ENCODE measurements at regions not wholly inside any gene's neighbourhood (a gene's known extent, or its start where the extent isn't known, plus 50 kb on each side); places are given as distances from the start of the nearest gene placed in this dataset.

DNA sequence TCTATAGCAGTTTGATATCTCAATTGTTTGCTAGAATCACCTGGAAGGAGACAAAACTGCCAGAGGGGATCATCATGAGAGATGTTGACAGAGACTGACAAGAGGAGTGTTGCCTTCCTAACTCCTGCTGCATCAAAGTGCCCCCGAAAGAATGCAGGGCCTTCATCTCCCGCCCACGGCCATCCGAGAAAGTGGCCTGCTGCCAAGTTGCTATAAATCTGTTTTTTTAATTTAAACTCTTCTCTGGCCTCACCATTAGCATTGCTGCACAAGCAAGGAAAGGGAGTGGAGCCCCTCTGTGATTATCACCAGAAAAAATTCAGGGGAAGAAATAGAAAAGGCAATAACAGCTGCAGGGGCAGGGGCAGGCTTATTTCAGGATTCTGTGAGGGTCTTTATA is 238.1 kb upstream of the EPHA4 start:
- CTCF ChIA-PET = no interaction called here
- DNase-seq (no peak), ATAC-seq (ENCODE audit: low read depth) (no peak)
- H3K9me1 ChIP-seq (ENCODE audit: insufficient read depth, low read length) = no peaks in the 10 kb centered on the region
- H3K4me3 ChIP-seq (ENCODE audit: insufficient read depth, low read depth, low read length) = no peak overlapping the region
- TF ChIP-seq MXI1 (IDR thresholded peaks at IDR 0.05; ENCODE audit: borderline replicate concordance, low read depth, low read length) = no peak
- TF ChIP-seq, protein P1, sequence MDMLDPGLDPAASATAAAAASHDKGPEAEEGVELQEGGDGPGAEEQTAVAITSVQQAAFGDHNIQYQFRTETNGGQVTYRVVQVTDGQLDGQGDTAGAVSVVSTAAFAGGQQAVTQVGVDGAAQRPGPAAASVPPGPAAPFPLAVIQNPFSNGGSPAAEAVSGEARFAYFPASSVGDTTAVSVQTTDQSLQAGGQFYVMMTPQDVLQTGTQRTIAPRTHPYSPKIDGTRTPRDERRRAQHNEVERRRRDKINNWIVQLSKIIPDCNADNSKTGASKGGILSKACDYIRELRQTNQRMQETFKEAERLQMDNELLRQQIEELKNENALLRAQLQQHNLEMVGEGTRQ (IDR thresholded peaks at IDR 0.05; ENCODE audit: low read depth, low read length) = no peak
- TF ChIP-seq, protein P2, sequence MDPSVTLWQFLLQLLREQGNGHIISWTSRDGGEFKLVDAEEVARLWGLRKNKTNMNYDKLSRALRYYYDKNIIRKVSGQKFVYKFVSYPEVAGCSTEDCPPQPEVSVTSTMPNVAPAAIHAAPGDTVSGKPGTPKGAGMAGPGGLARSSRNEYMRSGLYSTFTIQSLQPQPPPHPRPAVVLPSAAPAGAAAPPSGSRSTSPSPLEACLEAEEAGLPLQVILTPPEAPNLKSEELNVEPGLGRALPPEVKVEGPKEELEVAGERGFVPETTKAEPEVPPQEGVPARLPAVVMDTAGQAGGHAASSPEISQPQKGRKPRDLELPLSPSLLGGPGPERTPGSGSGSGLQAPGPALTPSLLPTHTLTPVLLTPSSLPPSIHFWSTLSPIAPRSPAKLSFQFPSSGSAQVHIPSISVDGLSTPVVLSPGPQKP (IDR thresholded peaks at IDR 0.05; ENCODE audit: borderline replicate concordance, low read depth, low read length) = no peak
- no peak for TF ChIP-seq SMC3 (IDR thresholded peaks at IDR 0.05; ENCODE audit: low read depth, low read length)
- TF ChIP-seq, protein P3, sequence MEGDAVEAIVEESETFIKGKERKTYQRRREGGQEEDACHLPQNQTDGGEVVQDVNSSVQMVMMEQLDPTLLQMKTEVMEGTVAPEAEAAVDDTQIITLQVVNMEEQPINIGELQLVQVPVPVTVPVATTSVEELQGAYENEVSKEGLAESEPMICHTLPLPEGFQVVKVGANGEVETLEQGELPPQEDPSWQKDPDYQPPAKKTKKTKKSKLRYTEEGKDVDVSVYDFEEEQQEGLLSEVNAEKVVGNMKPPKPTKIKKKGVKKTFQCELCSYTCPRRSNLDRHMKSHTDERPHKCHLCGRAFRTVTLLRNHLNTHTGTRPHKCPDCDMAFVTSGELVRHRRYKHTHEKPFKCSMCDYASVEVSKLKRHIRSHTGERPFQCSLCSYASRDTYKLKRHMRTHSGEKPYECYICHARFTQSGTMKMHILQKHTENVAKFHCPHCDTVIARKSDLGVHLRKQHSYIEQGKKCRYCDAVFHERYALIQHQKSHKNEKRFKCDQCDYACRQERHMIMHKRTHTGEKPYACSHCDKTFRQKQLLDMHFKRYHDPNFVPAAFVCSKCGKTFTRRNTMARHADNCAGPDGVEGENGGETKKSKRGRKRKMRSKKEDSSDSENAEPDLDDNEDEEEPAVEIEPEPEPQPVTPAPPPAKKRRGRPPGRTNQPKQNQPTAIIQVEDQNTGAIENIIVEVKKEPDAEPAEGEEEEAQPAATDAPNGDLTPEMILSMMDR (conservative IDR thresholded peaks at IDR 0.05; ENCODE audit: low read depth, low read length) = no peak
- TF ChIP-seq RAD21 (IDR thresholded peaks at IDR 0.05; ENCODE audit: low read length) = no peak
- no peak for TF ChIP-seq POLR2A (IDR thresholded peaks at IDR 0.05; ENCODE audit: low read depth, low read length)
- TF ChIP-seq MAFK (IDR thresholded peaks at IDR 0.05; ENCODE audit: low read depth, low read length) = no peak
- TF ChIP-seq CHD1 (IDR thresholded peaks at IDR 0.05; ENCODE audit: low read depth, low read length) = no peak
- TF ChIP-seq RCOR1 (IDR thresholded peaks at IDR 0.05; ENCODE audit: insufficient replicate concordance, low read length) = no peak
- no peak for TF ChIP-seq MAZ (IDR thresholded peaks at IDR 0.05; ENCODE audit: borderline replicate concordance, low read depth, low read length)
- no peak for TF ChIP-seq CEBPB (IDR thresholded peaks at IDR 0.05; ENCODE audit: low read depth, low read length)
- no peak for TF ChIP-seq NFE2L2 (IDR thresholded peaks at IDR 0.05; ENCODE audit: low read depth, low read length)
- no peak for TF ChIP-seq FOS (IDR thresholded peaks at IDR 0.05; ENCODE audit: low read depth, low read length)
- TF ChIP-seq BHLHE40 (IDR thresholded peaks at IDR 0.05; ENCODE audit: low read depth, low read length) = no peak
- no peak for TF ChIP-seq RFX5 (IDR thresholded peaks at IDR 0.05; ENCODE audit: low read depth, low read length)
- in situ Hi-C loops (cut with MboI; ENCODE audit: low sequenced_read_pairs) (no loop called here), dilution Hi-C loops (cut with HindIII; ENCODE audit: low sequenced_read_pairs, unreplicated experiment) (no loop called here), intact Hi-C loops (cut with micrococcal nuclease) (no loop called here)
- no peaks in the 10 kb centered on the region for H4K20me1 ChIP-seq (ENCODE audit: insufficient read depth, low read length)
- no peak overlapping the region for H2BK15ac ChIP-seq (ENCODE audit: low read depth, low read length)
- POLR2A ChIA-PET (ENCODE audit: unreplicated experiment) = no interaction called here
- H3K79me1 ChIP-seq (ENCODE audit: low read depth in 1 of 2, low read length in 2 of 2) = no peaks in the 10 kb centered on the region
- no peak overlapping the region for H4K91ac ChIP-seq (ENCODE audit: insufficient read depth, low read depth, low read length)
- H3K9ac ChIP-seq (ENCODE audit: low read depth, low read length) = no peak overlapping the region
- no TSS peak for BruUV-seq (replicated peaks)
- H2AFZ ChIP-seq (replicated peaks; ENCODE audit: low read length, poor library complexity) = no peak overlapping the region
- no peaks in the 10 kb centered on the region for H3K27me3 ChIP-seq (ENCODE audit: control insufficient read depth, insufficient read depth, low read length)
- WGBS, 2 experiments (ENCODE audit: extremely low coverage in 2 of 2, insufficient read length in 1 of 2) = no CpG with 5 or more reads among the region's 4 CpGs
- H3K14ac ChIP-seq (replicated peaks; ENCODE audit: low read depth, low read length) = no peak overlapping the region
- H3K23ac ChIP-seq (ENCODE audit: low read depth, low read length) = no peak overlapping the region
- H2AK5ac ChIP-seq (ENCODE audit: low read depth, low read length) = no peak overlapping the region
- no peak overlapping the region for H4K5ac ChIP-seq (ENCODE audit: low read depth, low read length)
- no peak overlapping the region for H2BK5ac ChIP-seq (ENCODE audit: low read depth, low read length, poor library complexity, severe bottlenecking)
- no peak overlapping the region for H4K8ac ChIP-seq (ENCODE audit: low read depth in 2 of 2, low read length in 2 of 2)
- H3K4me2 ChIP-seq (ENCODE audit: low read depth, low read length) = no peak overlapping the region
- no peak overlapping the region for H2AK9ac ChIP-seq (replicated peaks; ENCODE audit: low read depth, low read length, poor library complexity)
- H3K36me3 ChIP-seq (ENCODE audit: control insufficient read depth, insufficient read depth, low read length) = no peaks in the 10 kb centered on the region
- no peak overlapping the region for H2BK20ac ChIP-seq (ENCODE audit: low read depth, low read length)
- no peaks in the 10 kb centered on the region for H3K4me1 ChIP-seq (ENCODE audit: control insufficient read depth, insufficient read depth, low read length)
- H3K27ac ChIP-seq (ENCODE audit: insufficient read depth, low read length) = no peak overlapping the region
- H2BK120ac ChIP-seq (ENCODE audit: low read depth, low read length) = no peak overlapping the region
- no peak overlapping the region for H3K18ac ChIP-seq (ENCODE audit: low read depth, low read length)
- H3K56ac ChIP-seq (ENCODE audit: extremely low read depth, insufficient read depth, low read length) = no peak overlapping the region
- H3K4ac ChIP-seq (ENCODE audit: low read depth, low read length) = no peak overlapping the region
- H3K9me3 ChIP-seq (ENCODE audit: control insufficient read depth, insufficient read depth, low read length) = no peaks in the 10 kb centered on the region
